IMR-90 (cell line): ENCODE measurements at regions not wholly inside any gene's neighbourhood (a gene's known extent, or its start where the extent isn't known, plus 50 kb on each side); places are given as distances from the start of the nearest gene placed in this dataset.

ENCODE experiments used
- ATAC-seq: fragments of 200-7000 bp; cut with Tn5 transposase; 2 replicates; pipeline ENCODE4 v1.9.1; 2020; ENCODE audit warnings: low read depth, mild to moderate bottlenecking, moderate library complexity
- BruUV-seq: library from RNA; stranded (reverse); fragments of 400-500 nt; replicated peaks from 2 replicates; lab custom pipeline; 2021; lab: Mats Ljungman, UMichigan
- CTCF ChIA-PET: fragments of 300-600 bp; formaldehyde crosslinking; extraction: SDS; loops from one replicate; lab custom pipeline; 2021; ENCODE audit warnings: antibody characterized with exemption; lab: Yijun Ruan, JAX
- POLR2A ChIA-PET: fragments of 300-600 bp; sonication (Branson Sonifier 250); formaldehyde crosslinking; loops from one replicate; lab custom pipeline; 2022; ENCODE audit warnings: antibody characterized with exemption; ENCODE audit not compliant: unreplicated experiment; lab: Charles Lee
- DNase-seq: peaks from one replicate; pipeline ENCODE4 v3.0.0; 2013
- H2AFZ ChIP-seq: replicated peaks from 2 replicates; pipeline ENCODE3; 2013; ENCODE audit warnings: low read length, mild to moderate bottlenecking; ENCODE audit not compliant: poor library complexity
- H2AK5ac ChIP-seq: 2 replicates; pipeline ENCODE4 v1.6.1; 2013; ENCODE audit warnings: low read depth, low read length, inconsistent platforms
- H2AK9ac ChIP-seq: replicated peaks from 2 replicates; pipeline ENCODE3; 2013; ENCODE audit warnings: mild to moderate bottlenecking, low read depth, low read length, moderate library complexity; ENCODE audit not compliant: poor library complexity
- H2BK120ac ChIP-seq: 2 replicates; pipeline ENCODE4 v1.6.1; 2013; ENCODE audit warnings: low read depth, low read length, inconsistent platforms
- H2BK15ac ChIP-seq: 3 replicates; pipeline ENCODE4 v1.6.1; 2013; ENCODE audit warnings: low read depth, low read length, inconsistent platforms
- H2BK20ac ChIP-seq: 2 replicates; pipeline ENCODE4 v1.6.1; 2013; ENCODE audit warnings: low read depth, mild to moderate bottlenecking, inconsistent platforms, low read length, moderate library complexity
- H2BK5ac ChIP-seq: 2 replicates; pipeline ENCODE4 v1.6.1; 2013; ENCODE audit warnings: mild to moderate bottlenecking, low read depth, low read length, inconsistent platforms; ENCODE audit not compliant: poor library complexity, severe bottlenecking
- H3K14ac ChIP-seq: replicated peaks from 2 replicates; pipeline ENCODE4 v1.6.1; 2013; ENCODE audit warnings: low read depth, low read length, inconsistent platforms
- H3K18ac ChIP-seq: 2 replicates; pipeline ENCODE4 v1.6.1; 2013; ENCODE audit warnings: low read depth, low read length, control low read depth
- H3K23ac ChIP-seq: 2 replicates; pipeline ENCODE4 v1.6.1; 2013; ENCODE audit warnings: low read depth, low read length, inconsistent platforms
- H3K27ac ChIP-seq: 2 replicates; pipeline ENCODE4 v1.5.1; 2013; ENCODE audit warnings: mild to moderate bottlenecking, control low read depth, low read length; ENCODE audit not compliant: insufficient read depth
- H3K27me3 ChIP-seq: 2 replicates; pipeline ENCODE4 v1.6.1; 2013; ENCODE audit warnings: low read length; ENCODE audit not compliant: control insufficient read depth, insufficient read depth
- H3K36me3 ChIP-seq: 2 replicates; pipeline ENCODE4 v1.6.1; 2013; ENCODE audit warnings: low read length, mixed read lengths; ENCODE audit not compliant: control insufficient read depth, insufficient read depth
- H3K4ac ChIP-seq: 2 replicates; pipeline ENCODE4 v1.6.1; 2013; ENCODE audit warnings: low read depth, low read length, inconsistent platforms
- H3K4me1 ChIP-seq: 2 replicates; pipeline ENCODE4 v1.6.1; 2013; ENCODE audit warnings: low read length, mixed read lengths; ENCODE audit not compliant: control insufficient read depth, insufficient read depth
- H3K4me2 ChIP-seq: 2 replicates; pipeline ENCODE4 v1.6.1; 2013; ENCODE audit warnings: low read depth, mild to moderate bottlenecking, control low read depth, low read length, moderate library complexity
- H3K4me3 ChIP-seq: 2 replicates; pipeline ENCODE4 v1.5.1; 2013; ENCODE audit warnings: low read depth, mild to moderate bottlenecking, control low read depth, low read length, moderate library complexity; ENCODE audit not compliant: insufficient read depth
- H3K56ac ChIP-seq: 2 replicates; pipeline ENCODE4 v1.6.1; 2013; ENCODE audit warnings: low read length, inconsistent platforms; ENCODE audit not compliant: insufficient read depth; ENCODE audit errors: extremely low read depth
- H3K79me1 ChIP-seq, 2 experiments: 2 replicates each; pipeline ENCODE4 v1.6.1; 2013; ENCODE audit warnings: low read length in 2 of 2, inconsistent platforms in 1 of 2, low read depth in 1 of 2
- H3K9ac ChIP-seq: 2 replicates; pipeline ENCODE4 v1.6.1; 2013; ENCODE audit warnings: low read depth, low read length, control low read depth
- H3K9me1 ChIP-seq: 2 replicates; pipeline ENCODE4 v1.6.1; 2013; ENCODE audit warnings: low read length, inconsistent platforms; ENCODE audit not compliant: insufficient read depth
- H3K9me3 ChIP-seq: 2 replicates; pipeline ENCODE4 v1.6.1; 2013; ENCODE audit warnings: low read length; ENCODE audit not compliant: control insufficient read depth, insufficient read depth
- H4K20me1 ChIP-seq: 2 replicates; pipeline ENCODE4 v1.6.1; 2013; ENCODE audit warnings: low read length, inconsistent platforms; ENCODE audit not compliant: insufficient read depth
- H4K5ac ChIP-seq: 2 replicates; pipeline ENCODE4 v1.6.1; 2013; ENCODE audit warnings: mild to moderate bottlenecking, low read depth, low read length, control low read depth
- H4K8ac ChIP-seq, 2 experiments: 2 replicates each; pipeline ENCODE4 v1.6.1; 2013; ENCODE audit warnings: low read depth in 2 of 2, low read length in 2 of 2, control low read depth in 1 of 2, inconsistent platforms in 1 of 2
- H4K91ac ChIP-seq: 2 replicates; pipeline ENCODE4 v1.6.1; 2013; ENCODE audit warnings: low read depth, low read length, inconsistent platforms; ENCODE audit not compliant: insufficient read depth
- BHLHE40 ChIP-seq: fragments of 150-350 bp; IDR thresholded peaks from 2 replicates; pipeline ENCODE4 v1.6.1; 2016; ENCODE audit warnings: mild to moderate bottlenecking, low read depth, low read length
- CEBPB ChIP-seq: IDR thresholded peaks from 2 replicates; pipeline ENCODE4 v1.6.1; 2012; ENCODE audit warnings: low read depth, low read length, improper control_type of control experiment
- CHD1 ChIP-seq: IDR thresholded peaks from 2 replicates; pipeline ENCODE4 v1.6.1; 2012; ENCODE audit warnings: low read depth, low read length, improper control_type of control experiment
- CTCF ChIP-seq: conservative IDR thresholded peaks from 2 replicates; pipeline ENCODE4 v1.5.1; 2012; ENCODE audit warnings: mild to moderate bottlenecking, low read depth, low read length, improper control_type of control experiment
- FOS ChIP-seq: fragments of 150-350 bp; IDR thresholded peaks from 2 replicates; pipeline ENCODE4 v1.6.1; 2016; ENCODE audit warnings: low read depth, low read length
- MAFK ChIP-seq: IDR thresholded peaks from 2 replicates; pipeline ENCODE4 v1.6.1; 2012; ENCODE audit warnings: low read depth, low read length, improper control_type of control experiment
- MAZ ChIP-seq: IDR thresholded peaks from 2 replicates; pipeline ENCODE4 v1.6.1; 2012; ENCODE audit warnings: low read depth, mild to moderate bottlenecking, low read length, improper control_type of control experiment, moderate library complexity, borderline replicate concordance
- MXI1 ChIP-seq: IDR thresholded peaks from 2 replicates; pipeline ENCODE4 v1.6.1; 2012; ENCODE audit warnings: low read depth, mild to moderate bottlenecking, low read length, moderate library complexity, borderline replicate concordance
- NFE2L2 ChIP-seq: fragments of 150-350 bp; IDR thresholded peaks from 2 replicates; pipeline ENCODE4 v1.6.1; 2016; ENCODE audit warnings: low read depth, mild to moderate bottlenecking, low read length
- POLR2A ChIP-seq: IDR thresholded peaks from 2 replicates; pipeline ENCODE4 v1.6.1; 2012; ENCODE audit warnings: mild to moderate bottlenecking, low read depth, low read length
- RAD21 ChIP-seq: IDR thresholded peaks from 2 replicates; pipeline ENCODE4 v1.6.1; 2012; ENCODE audit warnings: low read length, improper control_type of control experiment
- RCOR1 ChIP-seq: IDR thresholded peaks from 2 replicates; pipeline ENCODE4 v1.6.1; 2012; ENCODE audit warnings: mild to moderate bottlenecking, low read length, improper control_type of control experiment; ENCODE audit not compliant: insufficient replicate concordance
- RFX5 ChIP-seq: IDR thresholded peaks from 2 replicates; pipeline ENCODE4 v1.8.0; 2012; ENCODE audit warnings: low read depth, mild to moderate bottlenecking, low read length, moderate library complexity
- SMC3 ChIP-seq: fragments of 150-350 bp; IDR thresholded peaks from 2 replicates; pipeline ENCODE4 v1.6.1; 2016; ENCODE audit warnings: low read depth, mild to moderate bottlenecking, antibody characterized with exemption, low read length, moderate library complexity
- USF2 ChIP-seq: fragments of 150-350 bp; IDR thresholded peaks from 2 replicates; pipeline ENCODE4 v1.6.1; 2017; ENCODE audit warnings: mild to moderate bottlenecking, antibody characterized with exemption, low read length, low read depth
- WGBS, 2 experiments: methylation state at CpG; one replicate each; pipeline versions ENCODE4 v1.1.5 to v1.1.7; 2013; ENCODE audit warnings: missing lambda C conversion rate in 2 of 2; ENCODE audit not compliant: insufficient read length in 1 of 2; ENCODE audit errors: extremely low coverage in 2 of 2; 5-methylcytosine and 5-hydroxymethylcytosine counted together
- dilution Hi-C: fragments of 300-500 bp; cut with HindIII; formaldehyde crosslinking; loops from one replicate; pipeline ENCODE4 v1.14.3; 2018; ENCODE audit warnings: low sequenced_read_pairs; ENCODE audit not compliant: unreplicated experiment
- in situ Hi-C: fragments of 300-500 bp; cut with MboI; formaldehyde crosslinking; loops from 3 replicates; pipeline ENCODE4 v1.14.3; 2019; ENCODE audit warnings: low sequenced_read_pairs, inconsistent platforms, mixed read lengths
- intact Hi-C: fragments of 100-400 bp; cut with micrococcal nuclease; formaldehyde crosslinking; loops from 2 replicates; pipeline ENCODE4 v1.10.0; 2022
- TF ChIP-seq, protein P1 (sequence below): fragments of 150-350 bp; IDR thresholded peaks from 2 replicates; pipeline ENCODE4 v1.6.1; 2016; ENCODE audit warnings: low read depth, mild to moderate bottlenecking, low read length, moderate library complexity, borderline replicate concordance

- H3K4me1 ChIP-seq, result peaks cover 1% of the 10 kb centered on the region; the same call in 1 of the 2 replicates
- H3K9me1 ChIP-seq, result peaks cover 5% of the 10 kb centered on the region; the same call in 1 of the 2 replicates
- POLR2A ChIA-PET, result no interaction called here
- in situ Hi-C loops, result no loop called here
- H4K20me1 ChIP-seq, result no peaks in the 10 kb centered on the region
- H3K79me1 ChIP-seq, result no peaks in the 10 kb centered on the region
- dilution Hi-C loops, result no loop called here
- no peaks in the 10 kb centered on the region for H3K36me3 ChIP-seq
- H4K91ac ChIP-seq, result no peak overlapping the region
- no peak overlapping the region for H3K4ac ChIP-seq
- 0 out of 2 replicates have a peak overlapping the region, but pooled peaks have one; percentile 43 for H2BK20ac ChIP-seq
- H4K5ac ChIP-seq, result no peak overlapping the region
- BruUV-seq, result no TSS peak
- no peak overlapping the region for H2BK5ac ChIP-seq
- no peak overlapping the region for H3K9ac ChIP-seq
- H2AK9ac ChIP-seq, result no peak overlapping the region
- peak; percentile 70 for ATAC-seq
- H3K18ac ChIP-seq, result no peak overlapping the region
- TF ChIP-seq FOS (peak; percentile 75), NFE2L2 (0 out of 2 replicates have a peak, but pooled peaks have one; percentile 18), CHD1 (no peak), CEBPB (no peak), BHLHE40 (peak; percentile 67), CTCF (no peak), MAFK (no peak), MAZ (no peak), RAD21 (no peak), USF2 (no peak), RCOR1 (no peak), MXI1 (no peak), SMC3 (no peak), RFX5 (no peak), POLR2A (no peak)
- TF ChIP-seq, protein P1, sequence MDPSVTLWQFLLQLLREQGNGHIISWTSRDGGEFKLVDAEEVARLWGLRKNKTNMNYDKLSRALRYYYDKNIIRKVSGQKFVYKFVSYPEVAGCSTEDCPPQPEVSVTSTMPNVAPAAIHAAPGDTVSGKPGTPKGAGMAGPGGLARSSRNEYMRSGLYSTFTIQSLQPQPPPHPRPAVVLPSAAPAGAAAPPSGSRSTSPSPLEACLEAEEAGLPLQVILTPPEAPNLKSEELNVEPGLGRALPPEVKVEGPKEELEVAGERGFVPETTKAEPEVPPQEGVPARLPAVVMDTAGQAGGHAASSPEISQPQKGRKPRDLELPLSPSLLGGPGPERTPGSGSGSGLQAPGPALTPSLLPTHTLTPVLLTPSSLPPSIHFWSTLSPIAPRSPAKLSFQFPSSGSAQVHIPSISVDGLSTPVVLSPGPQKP, result no peak
- H2AK5ac ChIP-seq, result no peak overlapping the region
- peak overlapping the region; percentile 69 for H3K14ac ChIP-seq
- no peaks in the 10 kb centered on the region for H3K27me3 ChIP-seq
- CTCF ChIA-PET, result interaction anchor here (0.6 kb wide), 1 partner anchor 1072 kb away, joined by 4 read pairs; no protein-coding TSS in a partner anchor
- peak overlapping the region; percentile 66 for H2AFZ ChIP-seq
- H3K56ac ChIP-seq, result no peak overlapping the region
- H3K9me3 ChIP-seq, result no peaks in the 10 kb centered on the region
- DNase-seq, result peak; percentile 88
- no peak overlapping the region for H3K27ac ChIP-seq
- no CpG with 5 or more reads among the region's 10 CpGs for WGBS, 2 experiments
- no peak overlapping the region for H2BK15ac ChIP-seq
- H3K4me3 ChIP-seq, result no peak overlapping the region
- H3K23ac ChIP-seq, result no peak overlapping the region
- H4K8ac ChIP-seq, result no peak overlapping the region
- intact Hi-C loops, result no loop called here
- H2BK120ac ChIP-seq, result no peak overlapping the region
- H3K4me2 ChIP-seq, result no peak overlapping the region
These were observed 139.9 kb upstream of the ZEB2 start for GRCh38 chr2:144659731-144660275.
